Memory B cell (primary cell): ENCODE measurements at regions not wholly inside any gene's neighbourhood (a gene's known extent, or its start where the extent isn't known, plus 50 kb on each side); places are given as distances from the start of the nearest gene placed in this dataset.

ENCODE experiments used
- ATAC-seq: fragments of 150-1000 bp; cut with Tn5 transposase; 2 replicates; pipeline ENCODE4 v1.10.0; 2021; ENCODE audit warnings: low read depth, mild to moderate bottlenecking, moderate library complexity
- DNase-seq, 2 donors: peaks; one replicate each; pipeline ENCODE4 v3.0.0; 2022; ENCODE audit warnings: low spot score in 2 of 2
- H3K27ac Mint-ChIP-seq: one replicate; pipeline ENCODE4 v1.8.0; 2022; ENCODE audit warnings: mild to moderate bottlenecking, moderate library complexity, mixed read lengths
- H3K27me3 Mint-ChIP-seq: one replicate; pipeline ENCODE4 v1.8.0; 2022; ENCODE audit warnings: mixed read lengths
- H3K36me3 Mint-ChIP-seq: one replicate; pipeline ENCODE4 v1.8.0; 2022; ENCODE audit warnings: mild to moderate bottlenecking, mixed read lengths
- H3K4me1 Mint-ChIP-seq: one replicate; pipeline ENCODE4 v1.8.0; 2022; ENCODE audit warnings: mixed read lengths
- H3K4me3 Mint-ChIP-seq: one replicate; pipeline ENCODE4 v1.8.0; 2022; ENCODE audit warnings: mild to moderate bottlenecking, moderate library complexity, mixed read lengths
- H3K9me3 Mint-ChIP-seq: one replicate; pipeline ENCODE4 v1.8.0; 2022; ENCODE audit warnings: mixed read lengths

DNA sequence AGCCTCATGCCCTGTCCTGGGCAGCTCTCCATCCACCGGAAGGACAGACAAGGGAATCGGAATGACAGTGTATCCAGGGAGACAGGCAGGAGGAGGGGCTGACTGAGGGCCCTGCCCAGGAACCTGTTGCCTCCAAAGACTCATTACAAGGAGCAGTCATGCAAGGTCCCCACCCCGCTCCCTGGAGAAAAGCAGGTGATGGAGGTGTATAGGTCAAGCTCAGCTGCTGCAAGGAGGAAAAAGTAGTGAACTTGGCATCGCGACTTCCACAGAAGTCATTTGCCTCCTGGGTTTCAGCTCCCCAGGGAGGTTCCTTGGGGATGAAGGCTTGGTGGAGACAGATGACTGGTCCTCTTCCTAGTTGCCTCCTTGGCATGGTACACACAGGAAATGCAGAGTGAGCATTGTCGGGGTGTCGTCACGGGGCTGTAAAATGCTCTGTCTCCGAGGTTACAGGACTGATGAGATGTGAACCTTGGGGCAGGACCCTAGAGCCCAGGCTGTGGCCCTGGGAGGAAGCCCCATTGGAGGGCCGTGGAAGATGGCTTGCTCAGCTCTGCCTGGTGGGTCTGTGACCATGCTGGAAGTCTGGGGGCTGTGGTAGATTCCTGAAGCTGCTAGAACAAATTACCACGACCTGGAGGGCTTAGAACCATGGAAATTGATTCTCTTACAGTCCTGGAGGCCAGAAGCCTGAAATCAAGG is 219.6 kb upstream of the C1orf174 start:
- Mint-ChIP-seq H3K27ac (no peak overlapping the region), H3K4me1 (no peaks in the 10 kb centered on the region), H3K9me3 (no peaks in the 10 kb centered on the region), H3K36me3 (no peaks in the 10 kb centered on the region), H3K27me3 (peaks cover 4% of the 10 kb centered on the region), H3K4me3 (no peak overlapping the region)
- ATAC-seq (no peak), DNase-seq (no peak)

DNA sequence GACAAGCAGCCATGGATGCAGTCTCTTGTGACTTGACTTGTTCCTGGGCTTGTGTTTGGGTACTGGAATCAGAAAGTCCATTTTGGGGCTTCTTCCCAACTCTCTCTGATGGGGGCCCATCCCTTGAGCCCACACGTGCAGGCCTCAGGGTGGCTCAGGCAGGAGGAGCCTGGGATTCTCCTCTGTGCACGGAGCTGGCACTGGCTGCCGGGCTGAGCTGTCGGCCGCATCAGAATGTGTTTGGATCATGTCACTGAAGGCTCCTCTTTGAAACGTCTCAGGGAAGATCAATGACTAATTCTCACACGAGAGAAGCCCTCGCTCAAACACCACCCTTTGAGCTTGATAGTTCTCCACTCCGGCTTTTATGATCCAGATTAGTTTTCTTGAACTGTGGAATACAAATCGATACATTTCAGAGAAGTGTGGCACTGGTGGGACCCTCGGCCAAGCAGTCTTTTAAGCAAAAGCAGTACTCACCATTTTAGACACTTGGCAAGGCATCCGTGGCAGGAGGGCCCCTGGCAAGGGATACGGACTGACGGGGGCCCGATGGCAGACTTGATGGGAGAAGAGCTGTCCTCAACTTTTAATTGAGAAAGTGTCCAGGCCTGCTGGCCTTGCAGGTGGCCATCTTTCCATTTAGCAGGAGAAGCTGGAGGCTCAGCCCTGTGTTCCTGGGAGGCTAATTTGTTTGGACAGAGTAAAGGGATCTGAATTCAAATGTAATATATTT is 220.7 kb upstream of the C1orf174 start:
- Mint-ChIP-seq H3K27me3 (peaks cover 4% of the 10 kb centered on the region), H3K36me3 (no peaks in the 10 kb centered on the region), H3K27ac (no peak overlapping the region), H3K9me3 (no peaks in the 10 kb centered on the region), H3K4me1 (no peaks in the 10 kb centered on the region), H3K4me3 (no peak overlapping the region)
- DNase-seq (no peak), ATAC-seq (no peak)

DNA sequence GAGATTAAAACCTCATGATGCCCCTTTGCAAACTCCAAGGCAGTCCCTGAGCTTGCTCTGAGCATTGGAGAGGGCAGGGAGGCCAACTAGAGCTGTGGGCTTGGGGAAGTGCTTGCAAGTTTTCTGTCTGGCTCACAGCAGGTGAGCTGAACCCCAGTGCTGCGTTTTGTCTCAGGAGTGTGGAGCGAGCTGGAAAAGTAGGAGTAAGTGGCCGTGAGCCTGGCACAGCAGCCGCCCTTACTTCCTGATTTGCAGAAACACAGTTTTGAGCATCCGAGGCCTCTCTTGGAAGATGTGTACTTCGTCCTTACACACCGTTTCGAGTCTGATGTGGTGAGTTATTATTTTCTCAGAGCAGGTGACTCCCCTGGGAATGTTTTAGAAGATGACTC is 221.2 kb upstream of the C1orf174 start:
- Mint-ChIP-seq H3K4me3 (no peak overlapping the region), H3K9me3 (no peaks in the 10 kb centered on the region), H3K4me1 (no peaks in the 10 kb centered on the region), H3K27me3 (peaks cover 4% of the 10 kb centered on the region), H3K27ac (no peak overlapping the region), H3K36me3 (no peaks in the 10 kb centered on the region)
- ATAC-seq (no peak), DNase-seq (no peak)

DNA sequence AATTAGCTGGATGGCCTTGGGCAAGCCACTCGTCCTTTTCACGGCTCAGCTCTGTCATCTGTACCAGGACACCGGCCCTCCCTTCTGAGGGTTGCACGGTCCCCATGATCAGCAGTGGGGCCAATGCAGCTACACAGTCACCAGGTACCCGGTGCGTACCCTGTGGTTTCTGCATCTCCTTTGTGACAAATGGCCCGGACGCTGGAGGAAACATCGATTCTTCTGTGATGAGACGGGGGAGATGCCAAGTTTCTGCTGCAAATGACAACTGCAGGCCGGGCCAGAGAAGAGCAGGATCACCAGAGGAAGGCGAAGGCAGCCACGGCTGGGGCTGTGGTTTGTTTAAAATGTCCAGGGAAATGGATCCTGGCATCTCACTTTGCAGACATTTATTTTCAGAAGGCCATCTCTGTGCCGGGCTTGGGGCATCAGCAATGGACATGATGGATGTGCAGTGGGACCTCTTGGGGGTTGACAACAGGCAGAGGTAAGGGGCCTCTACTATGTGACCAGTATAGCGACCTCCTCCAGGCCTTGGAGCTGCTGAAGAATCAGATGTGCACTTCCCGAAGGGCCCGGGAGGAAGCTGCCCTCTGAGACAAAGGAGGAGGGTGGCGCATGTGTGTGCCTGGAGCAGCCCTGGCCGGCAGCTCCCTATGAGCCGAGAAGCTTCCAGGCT is 221.9 kb upstream of the C1orf174 start:
- Mint-ChIP-seq H3K9me3 (no peaks in the 10 kb centered on the region), H3K4me1 (no peaks in the 10 kb centered on the region), H3K27me3 (peaks cover 4% of the 10 kb centered on the region), H3K4me3 (no peak overlapping the region), H3K27ac (peak overlapping the region; percentile 41), H3K36me3 (no peaks in the 10 kb centered on the region)
- DNase-seq = no peak
- no peak for ATAC-seq

DNA sequence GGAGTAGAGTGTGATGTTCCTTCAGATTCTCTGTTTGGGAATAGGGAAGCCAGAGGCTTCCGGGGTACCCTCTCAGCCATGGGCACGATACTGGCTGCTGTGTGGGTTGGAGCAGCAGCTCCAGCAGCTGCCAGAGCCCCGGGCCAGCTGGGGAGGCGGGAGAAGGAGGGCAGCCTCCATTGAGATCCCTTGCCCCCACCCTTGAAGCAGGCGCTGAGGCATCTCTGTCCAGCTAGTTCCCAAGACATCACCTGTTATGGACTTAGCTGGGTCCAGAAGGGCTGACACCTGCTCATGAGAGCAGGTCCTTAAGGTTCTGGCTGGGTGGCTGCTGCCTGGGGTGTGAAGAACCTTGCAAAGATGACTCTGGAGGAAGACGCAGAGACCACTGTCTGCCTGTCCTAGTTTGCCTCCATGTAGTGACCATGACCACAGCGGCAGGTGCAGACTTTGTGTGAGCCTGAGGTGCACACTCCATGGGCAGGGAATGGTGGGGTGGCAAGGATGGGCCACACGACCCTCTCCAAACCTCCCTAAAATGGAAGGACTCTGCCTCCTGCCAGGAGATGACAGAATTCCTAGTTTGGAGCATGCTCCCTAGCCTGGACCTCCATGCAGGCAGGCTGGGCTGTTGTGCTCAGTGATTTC is 222.6 kb upstream of the C1orf174 start:
- DNase-seq (no peak), ATAC-seq (no peak)
- Mint-ChIP-seq H3K4me3 (no peak overlapping the region), H3K27me3 (peaks cover 4% of the 10 kb centered on the region), H3K27ac (no peak overlapping the region), H3K9me3 (no peaks in the 10 kb centered on the region), H3K4me1 (no peaks in the 10 kb centered on the region), H3K36me3 (no peaks in the 10 kb centered on the region)

DNA sequence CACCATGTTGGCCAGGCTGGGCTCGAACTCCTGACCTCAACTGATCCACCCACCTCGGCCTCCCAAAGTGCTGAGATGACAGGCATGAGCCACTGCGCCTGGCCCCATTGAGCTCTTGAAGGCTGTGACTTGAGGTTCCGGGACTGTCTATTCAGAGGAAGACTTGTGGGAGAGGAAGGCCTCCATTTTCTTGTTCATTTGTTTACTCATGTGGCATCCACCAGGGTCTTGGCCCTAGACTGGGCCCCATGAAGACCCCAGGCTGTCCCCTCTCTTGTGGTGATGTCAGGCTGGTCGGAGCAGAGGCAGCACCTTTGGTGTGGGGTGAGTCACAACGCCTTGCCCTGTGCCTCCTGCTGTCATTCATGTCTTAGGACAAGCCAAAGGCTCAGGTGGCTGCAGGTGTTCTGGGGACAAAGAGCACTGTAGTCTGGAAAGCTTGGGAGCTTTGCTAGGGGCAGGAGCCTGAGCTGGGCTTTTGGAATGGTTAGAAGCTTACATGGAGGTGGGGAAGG is 224.6 kb upstream of the C1orf174 start:
- no peak for ATAC-seq
- H3K27me3 Mint-ChIP-seq = peaks cover 2% of the 10 kb centered on the region
- no peaks in the 10 kb centered on the region for H3K9me3 Mint-ChIP-seq
- no peaks in the 10 kb centered on the region for H3K36me3 Mint-ChIP-seq
- H3K4me1 Mint-ChIP-seq = no peaks in the 10 kb centered on the region
- H3K4me3 Mint-ChIP-seq = no peak overlapping the region
- H3K27ac Mint-ChIP-seq = no peak overlapping the region
- DNase-seq = no peak

DNA sequence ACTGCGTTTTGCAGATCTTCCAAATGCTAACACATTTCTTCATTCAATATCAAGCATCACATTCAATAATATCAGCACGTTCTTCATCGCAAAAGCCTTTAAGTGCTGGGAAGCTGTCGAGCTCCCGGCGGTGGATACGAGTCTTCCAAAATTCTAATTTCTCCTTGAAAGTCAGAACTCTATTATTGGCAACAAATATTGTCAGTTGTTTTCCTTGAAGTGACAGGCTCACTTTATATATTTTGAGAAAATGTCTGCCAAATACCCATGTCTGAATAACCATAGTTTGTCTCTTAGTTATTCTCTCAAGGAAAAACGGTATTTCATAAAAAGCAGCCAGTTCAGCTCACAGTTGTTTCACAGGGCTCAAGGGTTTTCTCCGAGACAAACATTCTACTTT is 226.2 kb upstream of the C1orf174 start:
- ATAC-seq (no peak), DNase-seq (no peak)
- Mint-ChIP-seq H3K9me3 (no peaks in the 10 kb centered on the region), H3K27ac (no peak overlapping the region), H3K4me1 (no peaks in the 10 kb centered on the region), H3K4me3 (no peak overlapping the region), H3K27me3 (peaks cover 2% of the 10 kb centered on the region), H3K36me3 (no peaks in the 10 kb centered on the region)

DNA sequence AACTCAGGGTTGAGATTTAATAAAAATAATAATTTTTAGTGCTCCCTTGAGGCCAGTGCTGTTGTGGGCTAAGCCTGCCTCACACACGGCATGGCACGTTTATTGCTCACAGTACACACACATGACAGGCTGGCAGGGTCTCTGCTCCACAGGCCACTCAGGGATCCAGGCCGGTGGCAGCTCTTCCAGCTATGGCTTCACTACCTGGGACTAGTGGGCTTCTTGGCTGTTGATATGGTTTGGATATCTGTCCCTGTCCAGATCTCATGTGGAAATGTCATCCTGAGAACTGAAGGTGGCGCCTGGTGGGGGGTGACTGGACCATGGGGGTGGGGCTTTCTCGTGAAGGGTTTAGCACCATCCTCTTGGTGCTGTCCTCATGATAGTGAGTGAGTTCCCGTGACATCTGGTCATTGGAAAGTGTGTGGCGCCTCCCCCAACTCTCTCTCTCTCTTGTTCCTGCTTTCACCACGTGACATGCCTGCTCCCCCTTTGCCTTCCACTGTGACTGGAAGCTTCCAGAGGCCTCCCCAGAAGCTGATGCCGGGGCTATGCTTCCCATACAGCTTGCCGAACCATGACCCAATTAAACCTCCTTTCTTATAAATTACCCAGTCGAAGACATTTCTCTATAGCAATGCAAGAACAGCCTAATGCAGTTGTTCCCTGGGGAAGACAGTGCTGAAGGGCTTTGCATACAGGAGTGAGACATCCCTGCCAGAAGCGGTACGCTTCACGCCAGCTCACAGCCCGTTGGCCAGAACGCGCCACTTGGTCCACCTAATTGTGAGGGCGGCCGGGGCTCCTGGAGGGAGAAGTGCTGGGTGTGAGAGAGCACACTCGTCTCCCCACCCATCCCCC is 226.9 kb upstream of the C1orf174 start:
- no peaks in the 10 kb centered on the region for H3K36me3 Mint-ChIP-seq
- H3K27ac Mint-ChIP-seq = no peak overlapping the region
- ATAC-seq = no peak

DNA sequence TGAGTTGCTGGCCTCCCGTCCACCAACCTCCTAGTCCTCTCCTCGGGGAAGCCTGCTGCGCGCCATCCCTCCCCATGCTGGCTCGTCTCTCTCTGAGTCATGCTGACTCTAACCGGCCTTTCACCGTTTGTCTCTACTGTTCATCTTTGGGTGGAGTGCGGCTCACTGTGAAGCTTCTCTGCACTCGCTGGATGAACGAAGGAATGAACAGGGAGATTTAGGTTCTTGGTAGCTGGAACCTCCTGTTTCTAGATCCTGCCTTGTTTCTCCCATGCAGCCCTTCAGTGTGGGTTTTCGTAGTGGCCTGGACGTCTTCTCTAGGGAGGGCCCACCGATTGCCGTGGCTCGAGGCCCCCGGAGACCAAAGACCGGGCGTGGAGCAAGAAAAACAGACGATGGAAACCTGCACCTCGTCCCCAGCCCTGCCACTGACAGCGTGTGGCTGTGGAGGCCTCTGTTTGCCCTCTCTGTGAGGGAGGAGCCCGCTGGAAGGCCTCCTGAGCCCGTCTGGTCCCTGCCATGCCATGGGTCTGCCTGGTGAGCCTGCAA is 227.6 kb upstream of the C1orf174 start:
- ATAC-seq (no peak), DNase-seq (no peak)
- Mint-ChIP-seq H3K27me3 (peaks cover 2% of the 10 kb centered on the region), H3K4me3 (no peak overlapping the region), H3K9me3 (no peaks in the 10 kb centered on the region), H3K4me1 (no peaks in the 10 kb centered on the region), H3K36me3 (no peaks in the 10 kb centered on the region), H3K27ac (no peak overlapping the region)

More for the DNA sequence above, 226.9 kb upstream of the C1orf174 start:
- no peak overlapping the region for H3K4me3 Mint-ChIP-seq
- DNase-seq = no peak
- H3K4me1 Mint-ChIP-seq = no peaks in the 10 kb centered on the region
- peaks cover 2% of the 10 kb centered on the region for H3K27me3 Mint-ChIP-seq
- H3K9me3 Mint-ChIP-seq = no peaks in the 10 kb centered on the region

DNA sequence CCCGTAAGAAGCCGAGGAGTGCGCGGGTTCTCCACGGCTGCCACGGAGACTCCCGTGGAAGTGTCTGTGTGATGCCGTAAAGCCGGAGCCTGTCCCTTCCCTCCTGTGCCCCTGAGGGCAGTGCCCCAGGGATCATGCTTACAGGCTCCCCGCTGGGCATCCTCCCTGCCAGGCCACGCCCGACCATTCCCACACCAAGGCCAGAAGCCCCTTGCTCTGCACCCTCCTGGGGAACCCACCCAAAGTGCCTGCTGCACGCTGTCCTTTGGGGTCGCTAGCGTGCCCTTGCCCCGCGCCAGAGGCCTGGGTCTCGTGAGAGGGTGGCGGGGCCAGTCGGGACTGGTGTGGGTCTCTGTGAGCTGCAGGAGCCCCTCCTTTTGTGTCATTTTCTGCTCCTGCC is 228.5 kb upstream of the C1orf174 start:
- no peak for ATAC-seq
- Mint-ChIP-seq H3K4me1 (no peaks in the 10 kb centered on the region), H3K36me3 (no peaks in the 10 kb centered on the region), H3K9me3 (no peaks in the 10 kb centered on the region), H3K4me3 (no peak overlapping the region), H3K27ac (no peak overlapping the region), H3K27me3 (peaks cover 3% of the 10 kb centered on the region)
- DNase-seq = no peak

DNA sequence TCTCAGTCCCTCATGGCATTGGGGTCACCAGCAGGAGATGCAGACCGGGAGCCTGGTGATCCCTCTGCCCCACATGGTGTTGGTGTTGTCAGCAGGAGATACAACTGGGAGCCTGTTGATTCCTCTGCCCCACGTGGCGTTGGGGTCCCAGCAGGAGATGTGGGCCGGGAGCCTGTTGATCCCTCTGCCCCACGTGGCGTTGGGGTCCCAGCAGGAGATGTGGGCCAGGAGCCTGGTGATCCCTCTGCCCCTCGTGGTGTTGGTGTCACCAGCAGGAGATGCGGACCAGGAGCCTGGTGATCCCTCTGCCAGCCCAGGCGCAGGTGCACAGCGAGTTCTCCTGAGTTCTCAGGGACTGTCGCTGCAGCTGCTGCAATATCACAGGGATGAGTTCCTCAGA is 229.6 kb upstream of the C1orf174 start:
- H3K4me3 Mint-ChIP-seq = no peak overlapping the region
- DNase-seq = no peak
- no peaks in the 10 kb centered on the region for H3K36me3 Mint-ChIP-seq
- no peak overlapping the region for H3K27ac Mint-ChIP-seq
- no peak for ATAC-seq
- no peaks in the 10 kb centered on the region for H3K9me3 Mint-ChIP-seq
- no peaks in the 10 kb centered on the region for H3K4me1 Mint-ChIP-seq
- H3K27me3 Mint-ChIP-seq = peaks cover 3% of the 10 kb centered on the region

DNA sequence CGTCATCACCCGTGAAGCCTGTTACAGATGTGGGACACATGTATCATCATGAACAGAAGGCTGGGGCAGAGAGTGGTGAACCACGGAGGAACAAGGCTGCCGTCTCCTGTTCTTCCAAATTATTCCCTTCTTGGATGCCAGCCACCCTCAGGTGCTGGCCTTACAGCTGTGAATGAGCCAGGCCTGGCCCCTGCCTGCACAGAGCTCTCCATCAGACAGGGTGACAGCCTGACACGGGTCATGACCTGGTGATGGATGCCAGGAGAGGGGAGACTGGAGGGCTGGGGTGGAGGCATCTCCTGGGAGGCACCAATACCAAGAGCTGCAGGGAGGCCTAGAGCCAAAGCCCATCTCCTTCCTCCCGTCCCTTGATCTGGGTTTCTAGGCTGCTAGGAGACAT is 230.0 kb upstream of the C1orf174 start:
- H3K4me3 Mint-ChIP-seq = no peak overlapping the region

DNA sequence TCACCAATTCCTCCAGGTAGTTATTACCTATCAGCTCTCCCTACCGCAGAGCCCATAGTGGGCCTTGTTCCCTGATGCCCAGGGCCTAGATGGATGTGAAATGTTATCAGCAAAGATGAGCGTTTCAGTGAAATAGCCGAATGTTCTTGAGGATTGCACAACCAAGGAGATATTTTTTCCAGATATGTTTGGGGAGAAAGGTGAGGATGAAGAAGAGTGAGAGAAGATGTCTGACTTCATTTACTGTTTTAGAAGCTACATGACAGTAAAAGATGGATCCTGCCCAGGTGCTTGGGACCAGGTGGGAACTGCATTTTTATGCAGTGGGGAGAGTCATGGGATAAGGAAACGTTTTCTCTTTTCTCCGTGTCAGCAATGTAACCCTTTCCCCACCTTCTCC is 231.7 kb upstream of the C1orf174 start:
- H3K9me3 Mint-ChIP-seq = peaks cover 13% of the 10 kb centered on the region
- no peak overlapping the region for H3K4me3 Mint-ChIP-seq
- H3K27ac Mint-ChIP-seq = no peak overlapping the region
- H3K4me1 Mint-ChIP-seq = peaks cover 2% of the 10 kb centered on the region
- no peaks in the 10 kb centered on the region for H3K36me3 Mint-ChIP-seq
- ATAC-seq (no peak), DNase-seq (no peak)
- H3K27me3 Mint-ChIP-seq = peaks cover 3% of the 10 kb centered on the region

More for the DNA sequence above, 230.0 kb upstream of the C1orf174 start:
- Mint-ChIP-seq H3K27me3 (peaks cover 3% of the 10 kb centered on the region), H3K4me1 (no peaks in the 10 kb centered on the region), H3K27ac (no peak overlapping the region), H3K9me3 (no peaks in the 10 kb centered on the region), H3K36me3 (no peaks in the 10 kb centered on the region)
- ATAC-seq (no peak), DNase-seq (no peak)
